RCC 7860 (cell line): ENCODE measurements at regions not wholly inside any gene's neighbourhood (a gene's known extent, or its start where the extent isn't known, plus 50 kb on each side); places are given as distances from the start of the nearest gene placed in this dataset.

ENCODE experiments used
- DNase-seq: peaks from one replicate; pipeline ENCODE4 v3.0.0-alpha.2; 2015; ENCODE audit warnings: low spot score
- FAIRE-seq: peaks from 2 replicates; lab custom pipeline; 2012; peaks lifted over from hg19 to GRCh38; lab: Jason Lieb, UNC

DNA sequence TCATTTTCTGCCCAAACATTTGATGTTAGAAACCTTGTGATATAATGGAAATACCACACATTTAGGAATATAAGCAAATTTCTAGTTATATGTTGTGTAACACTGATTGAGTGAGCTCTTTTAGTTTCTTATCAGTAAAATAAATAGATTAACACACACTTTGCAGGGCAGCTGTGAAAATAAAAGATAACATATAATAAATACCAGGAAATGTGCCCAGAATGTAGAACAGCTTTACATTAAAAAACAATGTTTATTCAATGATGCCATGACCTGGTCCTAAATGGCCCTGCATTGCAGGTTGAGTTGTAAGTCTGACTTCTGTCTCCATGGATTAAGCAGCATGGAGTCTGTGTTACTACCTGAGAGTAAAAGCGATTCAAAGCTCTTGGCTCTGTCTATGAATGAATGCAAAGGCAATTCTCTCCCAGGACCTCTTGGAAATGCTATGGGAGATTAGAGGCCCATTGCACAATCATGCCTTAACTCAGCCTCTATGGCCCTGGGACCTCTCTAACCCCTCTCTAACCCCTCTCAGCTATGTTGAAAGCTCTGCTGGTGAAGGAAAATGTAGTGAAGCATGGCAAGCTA lies 296.0 kb upstream of the ACTBL2 start:
- DNase-seq (peak; percentile 30), FAIRE-seq (no peak)

DNA sequence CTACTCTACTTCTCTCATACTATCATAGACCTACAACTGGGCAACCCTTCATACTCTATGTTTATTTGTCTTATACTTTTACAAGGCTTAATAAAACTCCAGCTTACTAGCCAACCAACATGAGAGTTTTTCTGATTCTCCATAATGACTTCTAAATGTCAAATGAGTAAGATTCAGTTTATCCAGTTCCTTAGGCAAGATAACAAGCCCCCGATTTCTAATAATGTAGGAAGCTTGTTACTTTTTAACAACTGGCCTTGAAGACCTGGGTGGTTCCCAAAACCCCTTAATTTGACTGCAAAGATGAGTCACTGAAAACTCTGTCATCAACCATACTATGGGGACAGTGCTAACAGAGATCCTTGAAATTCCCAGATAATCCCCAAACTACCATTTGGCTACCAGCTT lies 294.6 kb upstream of the ACTBL2 start:
- DNase-seq (peak; percentile 16), FAIRE-seq (peak; percentile 72)

DNA sequence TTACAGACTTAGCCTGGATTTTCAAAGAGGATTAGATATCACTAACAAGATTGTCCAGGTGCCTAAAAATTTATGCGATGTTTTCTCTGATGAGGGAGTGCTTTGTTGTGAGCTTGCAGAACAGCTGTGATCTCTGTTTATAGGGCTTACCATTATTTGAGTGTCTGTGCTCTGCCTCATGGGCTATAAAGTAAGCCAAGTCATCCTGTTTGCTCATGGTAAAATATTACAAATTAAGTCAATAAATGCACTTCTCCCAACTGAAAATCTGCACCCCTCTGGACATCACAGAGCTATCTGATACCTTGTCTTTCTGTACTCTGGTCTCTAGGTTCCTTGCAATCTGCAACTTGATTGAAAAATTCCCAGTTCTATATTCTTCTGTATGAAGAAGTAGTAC lies 293.4 kb upstream of the ACTBL2 start:
- DNase-seq: no peak

DNA sequence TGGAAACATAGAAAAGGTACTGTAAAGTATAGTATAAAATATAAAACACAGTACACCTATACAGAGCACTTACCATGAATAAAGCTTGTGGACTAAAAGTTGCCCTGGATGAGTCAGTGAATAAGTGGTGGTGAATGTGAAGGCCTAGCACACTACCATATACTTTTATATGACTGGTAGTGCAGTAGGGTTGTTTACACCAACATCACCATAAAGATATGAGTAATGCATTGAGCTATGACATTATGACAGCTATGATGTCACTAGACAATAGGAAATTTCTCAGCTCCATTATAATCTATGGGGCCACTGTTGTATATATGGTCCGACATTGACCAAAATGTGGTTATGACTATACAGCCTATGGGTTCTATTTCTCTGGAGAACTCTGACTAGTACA lies 291.8 kb upstream of the ACTBL2 start:
- no peak for DNase-seq

More for the DNA sequence above, 293.4 kb upstream of the ACTBL2 start:
- FAIRE-seq: no peak

DNA sequence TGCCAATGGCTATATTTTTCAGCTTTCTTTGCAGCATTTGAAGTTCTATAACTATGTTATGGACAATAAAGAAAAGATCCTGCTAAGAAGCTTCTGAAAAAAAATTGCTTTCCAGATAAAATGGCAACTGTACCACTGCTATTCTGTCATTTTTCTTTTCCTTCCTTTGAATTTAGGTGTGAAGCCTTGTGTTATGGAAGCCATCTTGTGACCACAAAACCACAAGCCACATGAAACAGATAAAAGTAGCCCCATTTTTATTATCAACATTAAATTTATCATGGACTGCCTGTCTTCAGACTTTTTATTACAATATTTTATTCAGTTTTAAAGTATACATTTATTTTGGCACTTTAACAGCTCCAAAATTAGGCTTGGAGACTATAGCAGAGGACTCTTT lies 289.9 kb upstream of the ACTBL2 start:
- no peak for DNase-seq
- no peak for FAIRE-seq

More for the DNA sequence above, 291.8 kb upstream of the ACTBL2 start:
- no peak for FAIRE-seq

DNA sequence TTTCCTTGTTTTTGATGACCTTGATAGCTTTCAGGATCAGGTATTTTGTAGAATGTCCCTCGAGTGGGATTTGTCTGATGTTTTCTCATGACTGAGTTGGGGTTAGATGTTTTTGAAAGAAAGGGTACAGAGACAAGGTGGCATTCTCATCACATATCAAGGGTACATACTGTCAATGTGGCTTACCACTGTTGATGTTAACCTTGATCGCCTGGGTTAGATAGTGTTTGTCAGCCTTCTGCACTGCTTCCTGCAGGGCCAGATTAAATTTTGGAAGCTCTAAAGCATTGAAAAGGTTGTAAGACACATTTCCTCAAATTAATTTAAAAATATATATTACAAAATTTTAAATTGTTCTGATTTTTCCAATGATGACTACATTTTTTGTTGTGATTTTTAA lies 287.4 kb upstream of the ACTBL2 start:
- FAIRE-seq: no peak

DNA sequence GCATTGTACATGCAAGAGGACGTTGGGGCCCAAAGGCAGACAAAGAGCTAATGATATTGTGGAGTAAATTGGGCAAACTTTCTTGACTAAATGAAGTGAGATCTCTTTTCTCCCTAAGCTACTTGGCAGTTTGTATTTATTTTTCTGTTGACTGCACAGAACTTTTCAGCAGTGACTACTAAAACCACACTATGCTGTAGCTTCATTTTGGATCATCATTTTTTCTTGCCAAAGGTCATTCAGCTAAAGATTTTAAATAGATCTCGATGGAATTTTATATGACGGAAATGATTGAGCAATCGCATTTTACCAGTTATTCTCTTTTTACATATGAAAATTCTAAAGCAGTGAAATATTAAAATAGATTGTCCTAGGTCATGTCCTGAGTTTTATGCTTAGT lies 286.1 kb upstream of the ACTBL2 start:
- FAIRE-seq: no peak

More for the DNA sequence above, 287.4 kb upstream of the ACTBL2 start:
- DNase-seq: no peak

DNA sequence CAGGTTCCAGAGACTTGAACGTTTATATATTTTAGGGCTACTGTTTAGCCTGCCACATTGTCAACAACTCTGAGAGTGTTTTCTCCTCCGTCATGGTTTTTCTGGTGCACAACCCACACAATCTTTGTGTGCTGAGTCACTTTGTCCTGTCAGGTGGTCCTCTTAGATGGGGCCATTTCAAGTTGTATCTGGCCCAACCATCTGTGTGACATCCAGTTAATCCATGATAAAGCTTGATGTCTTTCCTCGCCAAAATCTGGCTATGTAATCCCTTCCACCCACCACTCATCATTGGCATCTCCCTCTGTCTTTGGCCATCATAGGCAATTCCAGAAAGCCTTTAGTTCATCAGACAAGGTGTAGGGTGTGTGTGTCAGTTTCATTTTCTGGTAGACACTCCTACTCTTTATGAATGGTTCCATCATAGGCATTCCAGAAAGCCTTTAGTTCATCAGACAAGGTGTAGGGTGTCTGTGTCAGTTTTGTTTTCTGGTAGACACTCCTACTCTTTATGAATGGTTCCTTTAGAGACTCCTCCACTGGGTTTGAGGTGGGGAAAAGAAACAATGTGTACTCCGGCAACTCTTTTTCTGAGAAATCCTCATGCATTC lies 282.0 kb upstream of the ACTBL2 start:
- no peak for FAIRE-seq
- no peak for DNase-seq

More for the DNA sequence above, 286.1 kb upstream of the ACTBL2 start:
- no peak for DNase-seq

DNA sequence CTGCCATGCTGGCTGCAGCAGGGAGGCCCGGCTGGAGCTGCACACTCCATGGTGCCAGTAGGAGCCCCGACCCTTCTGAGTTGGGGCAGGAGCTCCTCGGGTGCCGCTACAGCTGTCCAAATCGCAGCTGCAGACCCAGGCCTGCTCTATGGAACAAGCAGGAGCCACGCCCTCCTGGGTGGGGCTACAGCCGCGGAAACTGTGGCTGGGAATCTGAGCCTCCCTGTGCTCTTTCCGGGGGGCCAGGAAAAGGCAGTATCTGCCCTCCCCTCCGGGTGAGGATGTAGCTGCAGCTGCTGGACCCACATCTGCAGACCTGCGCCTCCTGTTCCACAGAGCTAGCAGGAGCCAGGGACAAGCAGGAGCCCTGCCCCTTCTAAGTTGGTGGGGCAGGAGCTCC lies 278.9 kb upstream of the ACTBL2 start:
- no peak for DNase-seq

DNA sequence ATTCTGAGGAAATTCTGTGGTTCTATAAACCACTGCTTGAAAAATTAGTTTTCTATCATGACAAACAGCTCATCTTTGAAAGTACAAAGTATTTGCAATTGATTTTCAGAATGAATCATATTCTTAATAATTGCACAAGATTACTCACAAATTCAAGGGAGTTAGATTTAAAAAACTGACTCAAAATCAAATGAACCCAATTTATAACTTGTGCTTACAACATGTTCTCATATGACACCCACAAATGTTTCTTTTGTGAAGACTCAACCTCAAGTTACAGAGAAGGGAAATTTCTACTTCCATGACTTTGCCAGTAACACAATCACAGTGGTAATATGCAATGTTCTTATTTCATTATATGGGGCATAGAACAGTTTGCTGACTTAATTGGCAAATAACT lies 272.0 kb upstream of the ACTBL2 start:
- FAIRE-seq: no peak
- DNase-seq: no peak

More for the DNA sequence above, 278.9 kb upstream of the ACTBL2 start:
- FAIRE-seq: no peak

DNA sequence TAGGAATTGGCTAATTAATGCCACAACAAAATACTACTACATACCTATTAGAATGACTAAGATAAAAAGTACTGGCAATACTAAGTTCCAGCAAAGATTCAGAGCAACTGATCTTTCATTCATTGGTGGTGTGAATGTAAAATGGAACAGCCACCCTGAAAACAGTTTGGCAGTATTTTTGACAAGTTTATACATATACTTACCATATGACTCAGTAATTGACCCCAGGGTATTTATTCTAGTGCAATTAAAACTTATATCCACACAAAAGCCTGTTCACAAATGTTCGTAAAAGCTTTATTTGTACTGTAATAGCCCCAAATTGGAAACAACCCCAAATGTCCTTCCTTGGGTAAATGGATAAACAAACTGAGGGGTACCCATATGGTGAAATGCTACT lies 270.8 kb upstream of the ACTBL2 start:
- no peak for DNase-seq
- no peak for FAIRE-seq

DNA sequence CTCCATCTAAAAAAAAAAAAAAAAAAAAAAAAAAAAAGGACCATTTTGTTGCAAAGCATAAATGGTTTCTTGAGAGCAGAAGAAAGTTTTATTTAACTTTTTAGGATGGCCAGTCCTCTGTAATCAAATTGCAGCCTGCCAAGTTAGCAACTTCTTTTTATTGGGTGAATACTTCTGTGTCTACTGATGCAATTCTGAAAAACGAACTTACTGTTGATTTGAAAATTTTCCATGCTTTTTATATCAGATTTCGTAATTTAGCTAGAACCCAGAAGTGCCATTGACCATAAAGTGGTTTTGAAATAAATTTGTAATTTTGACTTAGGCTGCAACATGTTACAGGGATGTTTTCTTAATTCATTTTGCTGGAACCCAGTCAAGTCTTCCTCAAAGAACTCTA lies 269.1 kb upstream of the ACTBL2 start:
- FAIRE-seq (no peak), DNase-seq (no peak)

DNA sequence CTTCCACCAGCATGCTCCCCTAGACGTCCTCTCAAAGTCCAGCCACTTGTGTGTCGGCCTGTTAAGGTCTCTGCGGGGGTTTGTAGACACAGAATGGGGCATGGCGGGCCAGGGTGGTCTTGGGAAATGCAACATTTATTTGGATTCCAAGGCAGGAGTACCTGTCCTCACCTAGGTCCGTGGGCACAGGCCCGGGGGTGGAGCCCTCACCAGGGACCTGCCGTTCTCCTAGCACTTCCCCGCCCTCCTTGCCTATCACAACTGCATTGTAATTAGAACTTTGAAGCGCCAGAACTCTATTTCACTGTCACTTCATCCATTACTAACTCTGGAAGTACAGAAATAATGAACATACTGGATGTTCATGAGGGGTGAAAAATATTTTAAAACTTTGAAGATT lies 268.3 kb upstream of the ACTBL2 start:
- DNase-seq (no peak), FAIRE-seq (no peak)

DNA sequence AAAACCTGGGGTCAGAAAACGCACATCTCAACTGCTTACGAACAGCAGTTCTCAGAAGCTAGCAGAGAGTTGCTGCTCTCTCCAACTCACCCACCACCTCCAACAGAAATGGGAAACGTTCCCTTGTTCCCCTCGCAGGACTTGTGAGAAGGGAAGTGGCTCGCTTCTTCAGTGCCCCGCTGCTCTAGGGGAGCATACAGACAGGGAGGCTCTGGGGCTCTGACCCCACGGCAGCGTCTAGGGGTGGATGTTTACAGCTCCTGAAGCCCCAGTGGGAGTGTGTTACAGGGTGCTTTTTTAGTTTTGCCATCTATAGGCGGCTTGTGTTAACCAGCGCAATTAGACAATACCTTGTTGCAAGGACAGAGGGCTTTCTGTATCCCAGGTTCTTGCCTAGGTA lies 267.7 kb upstream of the ACTBL2 start:
- DNase-seq (no peak), FAIRE-seq (no peak)

DNA sequence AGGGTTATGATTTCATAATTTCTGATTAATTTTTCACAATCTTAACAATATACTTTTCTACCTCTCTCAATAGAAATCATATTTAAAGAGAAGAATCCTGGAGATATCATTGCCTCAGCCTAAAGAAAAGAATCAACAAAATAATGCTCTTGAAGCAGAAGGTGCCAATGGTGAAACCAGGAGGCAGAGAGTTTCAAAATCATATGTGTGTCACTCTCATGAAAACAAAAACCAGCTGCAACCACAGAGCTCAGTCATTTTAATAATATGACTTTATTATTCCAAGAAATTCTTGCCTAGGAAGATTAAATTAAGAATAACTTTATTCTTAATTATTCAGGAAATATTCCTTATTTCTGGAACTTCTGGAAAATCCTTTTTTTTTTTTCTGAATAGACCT lies 266.8 kb upstream of the ACTBL2 start:
- DNase-seq (no peak), FAIRE-seq (no peak)

DNA sequence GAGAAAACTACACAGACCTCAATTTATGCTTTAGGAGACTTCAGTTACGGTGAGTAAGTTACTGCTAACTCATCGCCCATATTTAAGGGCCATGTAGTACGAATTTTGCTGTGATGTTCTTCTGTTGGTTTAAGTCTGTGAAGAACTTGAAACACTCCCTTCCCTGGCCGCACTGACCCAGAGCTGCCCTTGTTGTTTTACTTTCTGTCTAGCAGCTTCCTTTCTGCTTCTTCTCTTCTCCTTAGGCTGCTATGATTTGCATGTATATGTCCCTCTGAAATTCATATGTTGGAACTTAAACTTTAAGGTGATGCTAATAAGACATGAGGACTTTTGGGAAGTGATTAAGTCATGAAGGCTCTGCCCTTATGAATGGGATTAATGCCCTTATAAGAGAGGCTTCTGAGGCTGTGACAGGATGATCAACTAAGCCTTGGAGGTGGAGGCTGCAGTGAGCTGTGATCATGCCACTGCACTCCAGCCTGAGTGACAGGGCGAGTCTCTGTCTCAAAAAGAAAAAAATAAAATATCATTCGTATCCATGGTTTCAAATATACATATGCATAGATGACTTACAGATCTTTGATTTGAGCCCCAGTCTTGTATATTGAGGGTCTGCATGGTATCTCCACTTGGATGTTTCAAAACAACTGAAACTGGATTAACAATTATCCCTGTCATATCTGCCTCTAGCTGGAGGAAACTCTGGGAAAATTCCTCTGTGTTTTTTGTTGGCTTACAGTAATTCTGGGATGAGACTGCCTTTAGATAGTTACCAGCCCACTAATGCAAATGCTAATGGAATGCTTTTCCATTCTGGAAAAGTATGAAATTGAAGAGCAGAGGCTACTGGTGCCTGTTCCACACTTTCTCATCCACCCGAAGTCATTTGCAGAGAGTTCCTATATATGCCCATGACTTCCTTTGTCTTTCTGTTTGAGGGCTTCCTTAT lies 263.4 kb upstream of the ACTBL2 start:
- FAIRE-seq (no peak), DNase-seq (no peak)

DNA sequence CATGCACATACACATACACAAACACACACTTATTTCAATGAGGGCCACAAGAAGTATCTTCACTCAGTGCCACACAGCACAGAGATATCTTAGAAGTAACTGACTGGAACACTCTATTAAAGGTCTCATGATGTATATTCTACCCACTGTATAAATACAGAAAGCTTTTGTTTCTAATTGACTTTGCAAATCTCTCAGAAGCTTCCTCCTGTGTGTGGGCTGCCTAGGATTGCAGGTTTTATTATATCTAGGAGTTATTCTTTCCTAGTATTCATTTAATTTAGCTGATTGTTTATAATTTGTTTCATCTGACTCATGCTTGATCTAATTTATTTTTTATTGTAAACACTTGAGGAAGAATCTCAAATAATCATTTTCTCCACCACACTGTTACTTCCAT lies 262.4 kb upstream of the ACTBL2 start:
- FAIRE-seq (no peak), DNase-seq (no peak)

DNA sequence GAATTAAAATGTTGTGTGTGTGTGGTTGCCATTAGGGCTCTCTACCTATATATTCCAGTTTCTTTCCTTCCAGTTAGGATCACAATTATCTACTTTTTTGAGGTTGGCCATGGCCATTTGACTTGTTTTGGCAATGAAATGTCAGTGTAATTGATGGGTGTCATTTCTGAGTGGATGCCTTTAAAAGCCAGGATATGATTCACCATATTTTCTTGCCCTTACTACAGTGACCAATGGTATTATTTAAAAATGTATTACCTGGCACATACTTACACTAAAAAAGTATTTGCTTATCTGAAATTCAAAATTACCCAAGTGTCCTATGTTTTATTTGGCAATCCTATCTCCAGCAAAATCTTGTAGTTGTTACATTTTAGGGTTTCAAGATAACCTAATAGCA lies 258.7 kb upstream of the ACTBL2 start:
- no peak for FAIRE-seq
- DNase-seq: no peak

DNA sequence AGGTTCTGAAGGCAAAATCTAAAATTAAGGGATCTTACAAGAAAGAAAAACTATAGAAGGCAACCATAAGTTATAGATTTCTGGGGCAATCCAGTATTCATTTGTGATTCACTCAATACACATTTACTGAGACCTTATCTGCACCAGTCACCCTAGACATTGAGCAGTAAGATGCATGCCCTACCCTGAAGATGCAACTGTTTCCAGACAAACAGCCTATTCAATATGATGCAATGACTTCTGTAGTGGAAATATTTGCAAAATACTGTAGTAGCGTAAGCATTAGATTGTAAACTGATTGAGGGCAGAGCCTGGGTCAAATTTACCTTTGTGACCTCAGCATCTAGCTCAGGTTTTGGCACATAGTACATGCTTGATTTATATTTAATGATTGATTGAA lies 256.2 kb upstream of the ACTBL2 start:
- no peak for DNase-seq
- no peak for FAIRE-seq

DNA sequence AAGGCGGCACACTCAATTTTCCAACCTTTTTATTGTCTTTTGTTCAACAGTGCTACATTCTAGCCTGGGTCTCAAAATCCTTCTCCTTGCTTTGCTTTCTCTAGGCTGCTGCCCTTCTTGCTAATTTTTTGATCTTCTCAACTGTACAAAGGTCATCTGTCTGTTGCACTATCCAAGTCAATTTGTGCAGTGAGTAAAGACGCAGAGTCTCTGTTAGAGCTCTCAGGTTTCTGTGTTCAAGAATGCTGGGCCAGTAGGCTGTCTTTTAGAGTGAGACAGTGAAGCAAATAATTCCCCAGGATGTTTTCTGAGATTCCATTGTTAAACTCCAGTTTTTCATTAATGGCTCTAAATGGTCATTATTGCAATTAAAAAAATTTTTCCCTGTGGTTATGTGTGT lies 255.7 kb upstream of the ACTBL2 start:
- no peak for FAIRE-seq
- no peak for DNase-seq

DNA sequence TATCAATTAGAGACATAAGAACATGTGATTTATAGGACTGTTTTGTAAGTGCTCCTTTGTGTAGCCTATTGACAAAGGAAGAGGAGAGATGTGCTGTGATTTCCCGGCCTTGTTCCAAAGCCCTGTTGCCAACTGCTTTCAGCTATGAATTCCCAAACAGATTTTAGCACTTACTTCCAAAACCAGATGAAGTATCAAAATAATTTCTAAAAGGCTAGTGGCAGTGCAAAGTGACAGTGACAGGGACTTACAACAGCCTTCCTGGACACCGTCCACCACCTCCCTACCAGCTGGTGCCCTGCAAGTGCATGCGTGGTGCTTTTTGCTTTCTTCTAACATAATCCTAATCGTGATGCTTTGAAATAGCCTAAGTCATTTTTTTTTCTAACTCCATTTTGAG lies 254.1 kb upstream of the ACTBL2 start:
- no peak for FAIRE-seq
- DNase-seq: no peak
